ENCODE measurements at regions not wholly inside any gene's neighbourhood (a gene's known extent, or its start where the extent isn't known, plus 50 kb on each side); places are given as distances from the start of the nearest gene placed in this dataset.

- TF ChIP-seq POLR2A (IDR thresholded peaks at IDR 0.05) (no peak), CTCF (IDR thresholded peaks at IDR 0.05) (no peak)
These were observed 475.1 kb downstream of the BRD1 start for GRCh38 chr22:49352361-49353169.
